Stromal cell of bone marrow (primary cell): ENCODE measurements at regions not wholly inside any gene's neighbourhood (a gene's known extent, or its start where the extent isn't known, plus 50 kb on each side); places are given as distances from the start of the nearest gene placed in this dataset.
"Not testable (repeated sequence)": the region's sequence is repeated elsewhere in the genome, so short reads cannot be mapped to it uniquely, and the experiment has no call there.

Experiments used
- DNase-seq: peaks from one replicate; pipeline ENCODE4 v3.0.0-alpha.2; 2012; ENCODE audit warnings: low read depth

- DNase-seq = no peak
Measured at GRCh38 chr11:114938799-114939198, 260.5 kb downstream of the NXPE2 start.

- no peak for DNase-seq
Measured at GRCh38 chr11:114942207-114942606, 263.9 kb downstream of the NXPE2 start.

- DNase-seq = no peak
Measured at GRCh38 chr11:114949614-114950351, 271.5 kb downstream of the NXPE2 start.

GRCh38 chr11:114953039-114953438 is 274.7 kb downstream of the NXPE2 start:
- DNase-seq = no peak

- no peak for DNase-seq
Measured at GRCh38 chr11:114955923-114956322, 277.6 kb downstream of the NXPE2 start.

GRCh38 chr11:114956566-114956965 is 278.2 kb downstream of the NXPE2 start:
- no peak for DNase-seq

GRCh38 chr11:114959953-114960505 is 281.7 kb downstream of the NXPE2 start:
- no peak for DNase-seq

- not testable (repeated sequence) for DNase-seq
Measured at GRCh38 chr11:114960819-114961218, 282.5 kb downstream of the NXPE2 start.

GRCh38 chr11:114964676-114965214 is 286.4 kb downstream of the NXPE2 start:
- DNase-seq = no peak

GRCh38 chr11:114970927-114971645 is 292.8 kb downstream of the NXPE2 start:
- no peak for DNase-seq

GRCh38 chr11:114972105-114972504 is 293.8 kb downstream of the NXPE2 start:
- no peak for DNase-seq

- no peak for DNase-seq
Measured at GRCh38 chr11:114977651-114978050, 299.3 kb downstream of the NXPE2 start.

- no peak for DNase-seq
Measured at GRCh38 chr11:114982141-114982540, 303.8 kb downstream of the NXPE2 start.

GRCh38 chr11:114984611-114985163 is 306.4 kb downstream of the NXPE2 start:
- no peak for DNase-seq

GRCh38 chr11:114986365-114986764 is 308.0 kb downstream of the NXPE2 start:
- DNase-seq = no peak

GRCh38 chr11:114987186-114987760 is 308.9 kb downstream of the NXPE2 start:
- DNase-seq = no peak

- no peak for DNase-seq
Measured at GRCh38 chr11:114988644-114989043, 310.3 kb downstream of the NXPE2 start.

- no peak for DNase-seq
Measured at GRCh38 chr11:114989536-114989935, 311.2 kb downstream of the NXPE2 start.

- no peak for DNase-seq
Measured at GRCh38 chr11:115005663-115006062, 327.3 kb downstream of the NXPE2 start.

GRCh38 chr11:115007851-115008250 is 329.5 kb downstream of the NXPE2 start:
- no peak for DNase-seq

GRCh38 chr11:115008799-115009198 is 330.5 kb downstream of the NXPE2 start:
- no peak for DNase-seq

GRCh38 chr11:115017529-115017928 is 339.2 kb downstream of the NXPE2 start:
- DNase-seq = no peak
